Ovary (tissue), 7 donors: ENCODE measurements at regions not wholly inside any gene's neighbourhood (a gene's known extent, or its start where the extent isn't known, plus 50 kb on each side); places are given as distances from the start of the nearest gene placed in this dataset.
"Not testable (repeated sequence)": the region's sequence is repeated elsewhere in the genome, so short reads cannot be mapped to it uniquely, and the experiment has no call there.

Source experiments
- DNase-seq, 5 donors: peaks; one replicate each; pipeline ENCODE4 v3.0.0-alpha.2; 2019 to 2020
- H3K27ac ChIP-seq, 2 donors: fragments of 200-600 bp; one replicate each; pipeline versions ENCODE4 v1.5.1 to v1.8.0; 2019 to 2022
- H3K27me3 ChIP-seq: fragments of 200-600 bp; one replicate; pipeline ENCODE4 v1.8.0; 2022
- H3K36me3 ChIP-seq: fragments of 200-600 bp; sonication (generic); one replicate; pipeline ENCODE4 v1.5.1; 2019
- H3K4me1 ChIP-seq: one replicate; pipeline ENCODE4 v1.8.1; 2013; ENCODE audit warnings: mild to moderate bottlenecking, moderate library complexity; ENCODE audit not compliant: insufficient read depth
- H3K4me3 ChIP-seq: fragments of 200-600 bp; sonication (generic); one replicate; pipeline ENCODE4 v1.5.1; 2017
- H3K9me3 ChIP-seq, 2 donors: fragments of 200-600 bp in 1 of 2; sonication (generic) in 1 of 2; one replicate each; pipeline versions ENCODE4 v1.5.1 to v1.8.1; 2013 to 2019; ENCODE audit warnings: mild to moderate bottlenecking in 1 of 2, moderate library complexity in 1 of 2
- CTCF ChIP-seq, 3 donors: fragments of 450-650 bp in 2 of 3; fragments of 200-600 bp in 1 of 3; IDR thresholded peaks; one replicate each; pipeline versions ENCODE4 v1.5.1 to v1.8.0; 2016 to 2022; ENCODE audit warnings: antibody characterized with exemption in 3 of 3, mild to moderate bottlenecking in 1 of 3
- EP300 ChIP-seq: sonication (generic); formaldehyde crosslinking; IDR thresholded peaks from one replicate; pipeline ENCODE4 v1.6.1; 2017; ENCODE audit warnings: antibody characterized with exemption
- POLR2A ChIP-seq: fragments of 450-650 bp; IDR thresholded peaks from one replicate; pipeline ENCODE4 v1.6.1; 2017; ENCODE audit warnings: antibody characterized with exemption, mild to moderate bottlenecking, moderate library complexity
- WGBS, 3 donors: extraction: QIAGEN DNeasy Blood & Tissue Kit in 1 of 3; methylation state at CpG; one replicate each; pipeline versions ENCODE4 v1.1.5 to v1.1.7; 2013 to 2017; 5-methylcytosine and 5-hydroxymethylcytosine counted together
- intact Hi-C, 4 donors: fragments of 100-400 bp; cut with DNase I; formaldehyde crosslinking; loops; one replicate each; pipeline versions ENCODE4 v1.11.0 to v1.15.1; 2022 to 2023
- donor health status: DM: no; HTN: no; CAD: no; lungs with moderate emphysema.
- donor health status: DM: no; HTN: no; CAD: no.
- donor health status: Bipolar disorder and iron deficiency.
- donor health status: DM: no; HTN: no; CAD: no.
- donor health status: DM: yes; HTN: yes; CAD: no.

GRCh38 chr9:74041588-74041987 lies 455.5 kb upstream of the RORB start:
- intact Hi-C loops, result no loop called here
- Histone ChIP-seq H3K36me3 (no peaks in the 10 kb centered on the region), H3K4me1 (no peaks in the 10 kb centered on the region), H3K27me3 (no peaks in the 10 kb centered on the region), H3K9me3 (no peaks in the 10 kb centered on the region), H3K4me3 (no peak overlapping the region), H3K27ac (no peak overlapping the region)
- TF ChIP-seq POLR2A, result no peak
- no peak for TF ChIP-seq EP300
- TF ChIP-seq CTCF (IDR thresholded peaks at IDR 0.05), result no peak
- no peak for DNase-seq

- no peak for DNase-seq
- H3K27ac ChIP-seq, result no peak overlapping the region
- no peak for TF ChIP-seq EP300
- TF ChIP-seq POLR2A, result no peak
- TF ChIP-seq CTCF (IDR thresholded peaks at IDR 0.05), result no peak
- H3K9me3 ChIP-seq, result no peaks in the 10 kb centered on the region
- H3K4me3 ChIP-seq, result no peak overlapping the region
- H3K36me3 ChIP-seq, result no peaks in the 10 kb centered on the region
- no peaks in the 10 kb centered on the region for H3K27me3 ChIP-seq
- intact Hi-C loops, result no loop called here
- no peaks in the 10 kb centered on the region for H3K4me1 ChIP-seq
- 85 to 89% (median 86%) methylated on average over 3 of the region's 3 CpGs for WGBS, 3 donors
Observed at GRCh38 chr9:74044844-74045243, 452.3 kb upstream of the RORB start.

- no peak overlapping the region for H3K4me3 ChIP-seq
- no peaks in the 10 kb centered on the region for H3K9me3 ChIP-seq
- H3K27me3 ChIP-seq, result no peaks in the 10 kb centered on the region
- no peak overlapping the region for H3K27ac ChIP-seq
- intact Hi-C loops, result no loop called here
- 57 to 62% (median 59%) methylated on average over 2 of the region's 2 CpGs for WGBS, 3 donors
- no peak for DNase-seq
- TF ChIP-seq POLR2A (no peak), CTCF (IDR thresholded peaks at IDR 0.05) (no peak), EP300 (no peak)
- no peaks in the 10 kb centered on the region for H3K4me1 ChIP-seq
- no peaks in the 10 kb centered on the region for H3K36me3 ChIP-seq
Observed at GRCh38 chr9:74056023-74056422, 441.1 kb upstream of the RORB start.

GRCh38 chr9:74057051-74057450 lies 440.1 kb upstream of the RORB start:
- H3K4me3 ChIP-seq, H3K36me3 ChIP-seq, H3K27me3 ChIP-seq, intact Hi-C loops, DNase-seq, H3K4me1 ChIP-seq, H3K27ac ChIP-seq, H3K9me3 ChIP-seq: not testable (repeated sequence)

GRCh38 chr9:74064702-74065101 lies 432.4 kb upstream of the RORB start:
- TF ChIP-seq EP300 (no peak), CTCF (IDR thresholded peaks at IDR 0.05) (no peak), POLR2A (no peak)
- Histone ChIP-seq H3K4me3 (no peak overlapping the region), H3K4me1 (no peaks in the 10 kb centered on the region), H3K27ac (no peak overlapping the region), H3K9me3 (no peaks in the 10 kb centered on the region), H3K27me3 (no peaks in the 10 kb centered on the region), H3K36me3 (no peaks in the 10 kb centered on the region)
- 44 to 93% (median 66%) methylated on average over 2 of the region's 2 CpGs for WGBS, 3 donors
- intact Hi-C loops, result no loop called here
- no peak for DNase-seq
